Ovary (tissue), 7 donors: ENCODE measurements at regions not wholly inside any gene's neighbourhood (a gene's known extent, or its start where the extent isn't known, plus 50 kb on each side); places are given as distances from the start of the nearest gene placed in this dataset.
A peak's percentile ranks its signal among the peaks of the same experiment; 100 is the strongest.

Experiments used
- DNase-seq, 5 donors: peaks; one replicate each; pipeline ENCODE4 v3.0.0-alpha.2; 2019 to 2020
- H3K27ac ChIP-seq, 2 donors: fragments of 200-600 bp; one replicate each; pipeline versions ENCODE4 v1.5.1 to v1.8.0; 2019 to 2022
- H3K27me3 ChIP-seq: fragments of 200-600 bp; one replicate; pipeline ENCODE4 v1.8.0; 2022
- H3K36me3 ChIP-seq: fragments of 200-600 bp; sonication (generic); one replicate; pipeline ENCODE4 v1.5.1; 2019
- H3K4me1 ChIP-seq: one replicate; pipeline ENCODE4 v1.8.1; 2013; ENCODE audit warnings: mild to moderate bottlenecking, moderate library complexity; ENCODE audit not compliant: insufficient read depth
- H3K4me3 ChIP-seq: fragments of 200-600 bp; sonication (generic); one replicate; pipeline ENCODE4 v1.5.1; 2017
- H3K9me3 ChIP-seq, 2 donors: fragments of 200-600 bp in 1 of 2; sonication (generic) in 1 of 2; one replicate each; pipeline versions ENCODE4 v1.5.1 to v1.8.1; 2013 to 2019; ENCODE audit warnings: mild to moderate bottlenecking in 1 of 2, moderate library complexity in 1 of 2
- EP300 ChIP-seq: sonication (generic); formaldehyde crosslinking; IDR thresholded peaks from one replicate; pipeline ENCODE4 v1.6.1; 2017; ENCODE audit warnings: antibody characterized with exemption
- POLR2A ChIP-seq: fragments of 450-650 bp; IDR thresholded peaks from one replicate; pipeline ENCODE4 v1.6.1; 2017; ENCODE audit warnings: antibody characterized with exemption, mild to moderate bottlenecking, moderate library complexity
- WGBS, 3 donors: extraction: QIAGEN DNeasy Blood & Tissue Kit in 1 of 3; methylation state at CpG; one replicate each; pipeline versions ENCODE4 v1.1.5 to v1.1.7; 2013 to 2017; 5-methylcytosine and 5-hydroxymethylcytosine counted together
- intact Hi-C, 4 donors: fragments of 100-400 bp; cut with DNase I; formaldehyde crosslinking; loops; one replicate each; pipeline versions ENCODE4 v1.11.0 to v1.15.1; 2022 to 2023
- TF ChIP-seq, protein P1 (sequence below), 3 donors: fragments of 450-650 bp in 2 of 3; fragments of 200-600 bp in 1 of 3; IDR thresholded peaks; one replicate each; pipeline versions ENCODE4 v1.5.1 to v1.8.0; 2016 to 2022; ENCODE audit warnings: antibody characterized with exemption in 3 of 3, mild to moderate bottlenecking in 1 of 3
- donor health status: DM: no; HTN: no; CAD: no; lungs with moderate emphysema.
- donor health status: DM: no; HTN: no; CAD: no.
- donor health status: Bipolar disorder and iron deficiency.
- donor health status: DM: no; HTN: no; CAD: no.
- donor health status: DM: yes; HTN: yes; CAD: no.

DNA sequence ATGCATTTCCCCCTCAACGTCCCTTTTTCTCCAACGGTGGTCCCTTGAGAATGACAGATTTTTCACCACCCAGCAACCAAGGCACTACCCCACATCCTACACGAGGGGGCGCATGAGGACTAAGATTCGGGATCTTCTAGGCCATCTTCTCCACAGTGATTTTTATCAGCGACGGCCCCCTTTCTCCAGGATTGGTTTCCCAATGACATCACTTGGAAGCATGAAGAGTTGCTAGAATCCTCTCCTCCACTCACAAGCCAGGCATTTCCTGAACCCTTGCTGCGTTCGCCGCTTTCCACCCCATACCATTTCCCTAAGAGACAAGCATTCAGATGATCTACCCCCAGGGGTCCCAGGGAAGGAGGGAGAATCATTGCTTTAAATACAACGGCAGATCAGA lies 252.0 kb downstream of the HIVEP2 start:
- no peak overlapping the region for H3K4me3 ChIP-seq
- intact Hi-C loops: loop anchor here (2.0 to 10.0 kb wide), 4 partner anchors 252 to 734 kb away; partner anchors contain the start of gene HIVEP2 (in 2 of the 4)
- DNase-seq: peak; percentile 44 to 76 (median 66)
- H3K36me3 ChIP-seq: no peaks in the 10 kb centered on the region
- TF ChIP-seq EP300 (no peak), POLR2A (no peak)
- TF ChIP-seq, protein P1, sequence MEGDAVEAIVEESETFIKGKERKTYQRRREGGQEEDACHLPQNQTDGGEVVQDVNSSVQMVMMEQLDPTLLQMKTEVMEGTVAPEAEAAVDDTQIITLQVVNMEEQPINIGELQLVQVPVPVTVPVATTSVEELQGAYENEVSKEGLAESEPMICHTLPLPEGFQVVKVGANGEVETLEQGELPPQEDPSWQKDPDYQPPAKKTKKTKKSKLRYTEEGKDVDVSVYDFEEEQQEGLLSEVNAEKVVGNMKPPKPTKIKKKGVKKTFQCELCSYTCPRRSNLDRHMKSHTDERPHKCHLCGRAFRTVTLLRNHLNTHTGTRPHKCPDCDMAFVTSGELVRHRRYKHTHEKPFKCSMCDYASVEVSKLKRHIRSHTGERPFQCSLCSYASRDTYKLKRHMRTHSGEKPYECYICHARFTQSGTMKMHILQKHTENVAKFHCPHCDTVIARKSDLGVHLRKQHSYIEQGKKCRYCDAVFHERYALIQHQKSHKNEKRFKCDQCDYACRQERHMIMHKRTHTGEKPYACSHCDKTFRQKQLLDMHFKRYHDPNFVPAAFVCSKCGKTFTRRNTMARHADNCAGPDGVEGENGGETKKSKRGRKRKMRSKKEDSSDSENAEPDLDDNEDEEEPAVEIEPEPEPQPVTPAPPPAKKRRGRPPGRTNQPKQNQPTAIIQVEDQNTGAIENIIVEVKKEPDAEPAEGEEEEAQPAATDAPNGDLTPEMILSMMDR (IDR thresholded peaks at IDR 0.05): peak; percentile 62 to 92 (median 87)
- peak overlapping the region in 1 of 2 donors; percentile 4 for H3K27ac ChIP-seq
- H3K27me3 ChIP-seq: no peaks in the 10 kb centered on the region
- H3K9me3 ChIP-seq: no peaks in the 10 kb centered on the region
- 26 to 29% (median 27%) methylated on average over 11 of the region's 11 CpGs for WGBS, 3 donors
- peaks cover 8% of the 10 kb centered on the region for H3K4me1 ChIP-seq

DNA sequence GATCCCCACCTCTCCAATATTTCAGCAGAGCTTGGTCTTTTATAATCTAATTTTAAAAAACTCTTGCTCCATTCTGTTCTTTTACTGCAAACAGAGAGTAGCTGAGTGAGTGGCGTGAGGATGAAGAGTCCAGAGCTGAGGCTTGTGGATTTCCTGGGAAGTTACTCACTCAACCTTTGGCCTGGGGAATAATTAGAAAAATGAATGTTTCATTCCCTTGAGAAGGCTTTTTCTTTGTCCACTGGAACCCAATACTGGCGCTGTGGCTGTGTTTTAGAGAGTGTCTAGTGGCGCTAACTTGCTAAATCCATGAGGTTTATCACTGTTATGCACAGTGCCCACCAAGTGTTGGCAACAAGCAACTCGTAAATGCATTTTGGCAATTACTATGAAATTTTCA lies 251.5 kb downstream of the HIVEP2 start:
- Histone ChIP-seq H3K27ac (peak overlapping the region in 1 of 2 donors; percentile 4), H3K9me3 (no peaks in the 10 kb centered on the region), H3K27me3 (no peaks in the 10 kb centered on the region), H3K4me1 (peaks cover 13% of the 10 kb centered on the region), H3K36me3 (no peaks in the 10 kb centered on the region), H3K4me3 (no peak overlapping the region)
- intact Hi-C loops: loop anchor here (2.0 to 10.0 kb wide), 4 partner anchors 251 to 734 kb away; partner anchors contain the start of gene HIVEP2 (in 2 of the 4)
- DNase-seq: no peak
- TF ChIP-seq EP300: no peak
- TF ChIP-seq POLR2A: no peak
- TF ChIP-seq, protein P1 (IDR thresholded peaks at IDR 0.05): no peak
- 83 to 88% (median 87%) methylated on average over 4 of the region's 4 CpGs for WGBS, 3 donors

DNA sequence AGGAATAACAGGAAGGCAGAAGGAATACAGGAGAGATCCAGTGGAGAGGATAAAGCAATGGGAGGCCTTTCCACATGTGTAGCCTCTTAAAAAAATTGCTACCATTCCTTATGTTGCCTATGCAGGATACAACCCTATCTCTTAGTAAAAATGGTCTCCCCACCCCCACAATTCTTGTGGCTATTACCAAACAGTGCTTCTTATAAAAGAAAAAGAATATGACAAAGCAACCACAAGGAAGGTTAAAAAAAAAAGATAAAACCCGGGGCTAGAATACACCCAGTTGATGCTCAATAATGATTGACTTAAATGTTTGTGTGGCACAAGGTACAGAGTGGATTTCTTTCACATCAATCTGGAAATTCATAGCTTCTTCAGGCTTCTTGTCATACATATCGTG lies 250.9 kb downstream of the HIVEP2 start:
- intact Hi-C loops: loop anchor here in 3 of 4 donors (5.0 to 10.0 kb wide), 3 partner anchors 251 to 733 kb away; partner anchors contain the start of gene HIVEP2 (in 2 of the 3)
- Histone ChIP-seq H3K36me3 (no peaks in the 10 kb centered on the region), H3K4me3 (no peak overlapping the region), H3K9me3 (no peaks in the 10 kb centered on the region), H3K27me3 (no peaks in the 10 kb centered on the region), H3K27ac (peak overlapping the region in 1 of 2 donors; percentile 24), H3K4me1 (peaks cover 13% of the 10 kb centered on the region)
- DNase-seq: no peak
- 73 to 84% (median 77%) methylated on average over 2 of the region's 2 CpGs for WGBS, 3 donors
- TF ChIP-seq POLR2A (no peak), EP300 (no peak)
- TF ChIP-seq, protein P1 (IDR thresholded peaks at IDR 0.05): no peak

DNA sequence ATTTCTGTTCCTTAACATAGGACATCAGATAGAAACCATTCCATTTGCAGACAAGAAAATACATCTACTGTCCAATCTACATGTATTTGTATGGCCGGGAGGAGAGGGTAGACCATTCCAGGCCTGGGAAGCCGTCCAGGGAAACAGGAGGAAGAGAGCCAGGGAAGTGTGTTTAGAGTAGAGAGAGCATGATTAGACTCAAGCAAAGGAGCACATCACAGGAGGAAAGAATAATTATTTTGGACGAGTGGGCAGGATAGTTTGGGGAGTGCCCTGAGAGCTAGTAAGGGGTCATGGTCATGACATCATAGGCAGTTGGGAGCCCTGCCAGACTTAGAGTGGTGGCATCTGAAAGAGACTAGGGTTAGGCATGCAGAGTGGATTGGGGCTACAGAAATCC lies 250.0 kb downstream of the HIVEP2 start:
- WGBS, 3 donors: 6 to 15% (median 11%) methylated on average over 3 of the region's 3 CpGs
- intact Hi-C loops: loop anchor here (5.0 to 10.0 kb wide), 3 partner anchors 250 to 322 kb away; partner anchors contain the start of gene HIVEP2 (in 3 of the 4)
- Histone ChIP-seq H3K4me3 (no peak overlapping the region), H3K27me3 (no peaks in the 10 kb centered on the region), H3K36me3 (no peaks in the 10 kb centered on the region), H3K9me3 (no peaks in the 10 kb centered on the region), H3K4me1 (peaks cover 13% of the 10 kb centered on the region), H3K27ac (peak overlapping the region in 1 of 2 donors; percentile 24)
- TF ChIP-seq, protein P1 (IDR thresholded peaks at IDR 0.05): no peak
- no peak for TF ChIP-seq POLR2A
- no peak for TF ChIP-seq EP300
- DNase-seq: peak; percentile 52 to 83 (median 69)
